Tongue (tissue), 1 donor: ENCODE measurements at regions not wholly inside any gene's neighbourhood (a gene's known extent, or its start where the extent isn't known, plus 50 kb on each side); places are given as distances from the start of the nearest gene placed in this dataset.
A peak's percentile ranks its signal among the peaks of the same experiment; 100 is the strongest.
"Not testable (repeated sequence)": the region's sequence is repeated elsewhere in the genome, so short reads cannot be mapped to it uniquely, and the experiment has no call there.

Experiments
- DNase-seq: peaks from one replicate; pipeline ENCODE4 v3.0.0-alpha.2; 2015

DNA sequence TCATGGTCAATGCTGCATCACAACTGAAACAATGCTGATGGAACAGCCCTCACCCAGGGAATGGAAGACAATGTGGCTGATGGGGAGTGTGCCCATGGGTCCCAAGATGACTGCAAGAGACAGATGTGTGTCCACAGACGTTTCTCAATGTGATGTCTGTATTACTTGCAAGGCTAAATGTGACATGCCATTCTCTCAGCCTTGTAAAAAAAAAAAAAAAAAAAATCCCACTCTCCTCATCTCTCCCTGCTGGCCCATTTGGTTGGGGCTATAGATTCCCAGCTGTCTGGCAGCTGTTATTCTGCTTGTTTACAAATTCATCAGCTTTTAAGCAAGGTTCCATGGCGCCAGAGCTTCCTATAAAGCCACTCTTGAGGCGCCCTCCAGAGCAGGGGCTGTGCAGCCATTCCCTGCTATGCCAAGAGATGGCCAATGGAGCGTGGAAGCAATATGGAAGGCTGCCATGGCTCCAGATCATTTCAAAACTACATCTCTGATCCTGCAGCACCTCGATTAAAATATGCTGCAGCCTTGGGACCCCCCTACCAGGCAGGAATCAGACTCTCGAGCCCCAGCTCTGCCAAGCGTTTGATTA, 294.8 kb downstream of the FOXO1 start:
- peak; percentile 93 for DNase-seq

DNA sequence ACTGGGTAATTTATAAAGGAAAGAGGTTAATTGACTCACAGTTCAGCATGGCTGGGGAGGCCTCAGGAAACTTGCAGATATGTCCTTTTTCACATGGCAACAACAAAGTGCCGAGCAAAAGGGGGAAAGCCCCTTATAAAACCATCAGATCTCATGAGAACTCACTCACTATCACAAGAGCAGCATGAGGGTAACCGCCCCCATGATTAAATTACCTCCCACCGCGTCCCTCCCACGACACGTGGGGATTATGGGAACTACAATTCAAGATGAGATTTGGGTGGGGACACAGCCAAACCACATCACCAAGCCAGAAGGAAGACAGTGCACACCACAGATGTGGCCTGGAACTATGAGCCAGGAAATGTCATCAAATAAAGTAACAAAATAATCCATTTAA, 292.8 kb downstream of the FOXO1 start:
- DNase-seq: not testable (repeated sequence)

DNA sequence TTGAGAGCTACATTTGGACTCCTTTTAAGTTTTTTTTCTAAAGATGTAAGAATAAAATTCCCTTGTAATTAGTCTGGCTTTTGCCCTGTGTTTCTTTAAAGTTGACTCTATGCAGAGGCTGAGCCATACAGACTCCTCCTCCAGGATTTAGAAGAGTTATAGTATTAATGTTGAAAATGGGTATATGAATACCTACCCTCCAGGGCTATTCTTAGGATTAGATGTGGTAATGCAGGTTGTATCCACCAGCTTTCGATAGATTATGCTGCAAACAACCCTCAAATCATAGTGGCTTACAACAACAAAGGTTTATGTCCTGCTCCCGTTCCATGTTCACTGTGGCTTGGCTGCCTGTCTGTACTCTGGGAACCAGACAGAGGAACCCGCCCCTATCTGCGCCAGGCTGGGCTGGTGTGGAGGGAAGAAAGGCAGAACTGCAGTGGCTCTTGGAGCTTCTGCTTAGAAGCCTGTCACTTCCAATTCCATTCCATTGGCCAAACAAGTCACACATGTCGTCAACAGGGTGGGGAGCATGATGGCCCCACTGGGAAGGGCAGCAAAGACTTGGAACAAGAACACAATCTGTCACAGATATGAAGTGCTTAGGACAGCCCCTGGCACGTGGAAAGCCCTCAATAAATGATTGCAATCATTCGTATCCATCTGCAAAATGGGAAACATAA, 290.8 kb downstream of the FOXO1 start:
- no peak for DNase-seq

DNA sequence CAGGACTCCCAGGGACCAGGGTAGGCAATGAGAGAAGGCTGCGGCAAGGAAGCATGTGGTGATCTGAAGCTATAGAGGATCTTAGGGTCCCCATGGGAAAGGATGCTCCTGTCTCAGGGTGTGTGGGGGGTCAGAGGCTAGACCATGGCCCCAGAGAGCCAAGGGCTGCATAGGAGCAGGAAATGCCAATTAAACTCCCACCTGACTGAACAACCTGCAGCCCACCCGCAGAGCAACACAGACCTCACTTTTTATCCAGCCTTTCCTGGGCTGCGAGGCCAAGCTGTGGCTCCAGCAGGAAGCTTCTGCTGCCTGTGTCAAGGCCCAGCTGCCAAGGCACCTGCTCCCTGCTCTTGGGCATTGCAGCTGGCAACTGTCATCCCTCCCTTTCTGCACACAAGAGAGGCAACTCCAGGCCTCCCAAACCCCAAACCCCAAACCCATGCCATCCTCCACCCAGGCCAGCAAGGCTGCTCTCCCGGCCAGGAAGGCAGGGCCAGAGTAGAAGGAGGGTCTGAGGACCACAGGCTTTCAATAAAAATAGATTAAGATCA, 290.1 kb downstream of the FOXO1 start:
- peak; percentile 85 for DNase-seq

DNA sequence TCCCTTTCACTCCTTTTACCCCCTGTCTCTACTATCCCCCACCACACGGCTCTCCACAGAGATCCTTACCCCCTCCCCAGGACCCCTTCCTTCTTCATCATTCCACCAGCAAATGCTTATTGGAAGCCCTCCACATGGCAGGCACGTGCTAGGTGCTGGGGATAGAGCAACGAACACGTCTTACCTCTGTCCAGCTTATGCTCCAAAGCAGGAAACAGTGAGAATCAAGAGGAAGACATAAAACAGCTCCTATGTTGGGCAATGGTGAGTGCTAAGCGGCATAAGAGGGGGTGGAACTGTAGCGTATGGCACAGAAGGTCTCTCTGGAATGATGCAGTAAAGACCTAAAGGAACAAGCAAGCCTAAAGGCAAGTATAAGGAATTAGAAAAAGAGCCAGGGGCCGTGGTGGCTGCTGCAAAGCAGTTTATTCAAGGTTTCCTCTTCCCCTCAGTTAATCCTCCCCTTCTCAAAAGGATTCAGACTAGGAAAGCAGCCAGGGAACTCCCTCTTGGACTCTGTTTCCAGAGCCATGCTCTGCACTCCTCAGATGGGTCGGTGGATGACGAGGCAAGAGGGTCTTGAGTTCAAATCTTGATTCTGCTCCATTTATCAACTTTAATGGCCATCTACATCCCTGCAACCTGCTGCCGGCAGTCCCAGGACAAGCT, 289.4 kb downstream of the FOXO1 start:
- no peak for DNase-seq

DNA sequence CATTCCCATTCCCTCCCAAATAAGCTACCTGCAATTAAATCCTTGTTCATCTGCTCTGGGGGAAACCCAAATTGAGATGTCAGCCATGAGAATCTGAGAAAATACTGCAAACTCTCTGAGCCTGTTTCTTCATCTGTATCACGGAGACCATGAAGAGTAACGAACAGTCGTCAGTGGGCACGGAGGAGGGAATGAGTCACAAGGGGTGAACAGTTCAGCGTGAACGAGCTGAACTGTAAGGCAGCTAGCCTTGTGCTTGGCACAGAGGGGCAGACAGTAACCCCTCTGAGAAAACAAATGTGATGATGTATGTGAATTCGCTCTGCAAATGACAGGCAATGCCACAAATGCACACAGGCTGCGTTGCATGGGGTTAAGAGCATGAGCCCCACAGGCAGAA, 288.7 kb downstream of the FOXO1 start:
- no peak for DNase-seq

DNA sequence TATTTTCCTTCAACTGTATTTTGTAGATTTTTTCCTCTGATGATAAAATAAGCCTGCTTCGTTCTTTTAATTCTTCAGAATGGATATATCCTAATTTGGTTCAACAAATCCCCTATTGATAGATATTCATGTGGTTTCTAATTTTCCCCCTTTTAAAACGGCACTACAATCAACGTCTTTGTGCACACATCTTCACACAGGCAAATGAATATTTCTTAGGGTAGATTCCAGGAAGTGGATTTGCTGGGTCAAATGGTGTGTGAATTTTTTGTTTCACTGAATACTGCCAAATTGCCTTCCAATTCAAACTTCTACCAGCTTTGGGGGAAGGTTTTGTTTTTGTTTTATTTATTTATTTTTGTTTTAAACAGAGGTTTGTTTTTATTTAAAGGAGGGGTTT, 287.2 kb downstream of the FOXO1 start:
- no peak for DNase-seq

DNA sequence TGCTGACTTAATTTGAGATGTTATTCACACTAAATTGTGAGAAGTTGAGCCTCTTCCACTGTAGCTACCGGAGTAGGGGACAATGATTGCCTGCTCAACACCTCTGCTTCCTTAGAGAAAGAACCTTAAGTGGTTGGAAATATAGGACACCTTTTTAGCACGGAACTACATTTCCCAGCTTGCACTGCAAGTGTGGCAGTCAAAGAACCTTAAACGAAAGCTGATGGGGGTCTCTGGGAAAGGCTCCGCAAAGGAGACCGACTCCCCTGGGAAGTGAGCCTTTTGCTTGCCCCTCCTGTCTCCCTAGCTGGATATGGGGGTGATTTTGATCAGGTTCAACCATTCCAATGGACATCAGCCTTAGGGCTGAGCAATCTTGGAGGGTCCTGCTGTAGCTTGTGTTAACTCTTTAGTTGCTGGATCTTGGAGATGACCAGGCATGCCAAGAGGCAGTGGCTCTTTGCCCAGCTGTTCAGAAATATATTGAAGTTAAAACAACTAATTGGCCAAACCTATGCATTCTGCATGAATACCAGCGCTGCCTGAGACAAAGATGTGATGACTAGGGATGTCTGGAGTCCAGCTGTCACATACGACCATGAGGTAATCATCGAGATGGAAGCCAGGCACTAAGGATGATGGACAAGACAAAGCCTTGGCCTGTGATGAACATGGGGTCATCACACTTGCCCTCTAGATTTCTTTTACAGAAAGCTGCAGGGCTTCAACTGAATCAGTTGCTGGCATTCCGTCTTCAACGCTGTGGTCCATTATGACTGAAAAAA, 286.5 kb downstream of the FOXO1 start:
- DNase-seq: no peak

DNA sequence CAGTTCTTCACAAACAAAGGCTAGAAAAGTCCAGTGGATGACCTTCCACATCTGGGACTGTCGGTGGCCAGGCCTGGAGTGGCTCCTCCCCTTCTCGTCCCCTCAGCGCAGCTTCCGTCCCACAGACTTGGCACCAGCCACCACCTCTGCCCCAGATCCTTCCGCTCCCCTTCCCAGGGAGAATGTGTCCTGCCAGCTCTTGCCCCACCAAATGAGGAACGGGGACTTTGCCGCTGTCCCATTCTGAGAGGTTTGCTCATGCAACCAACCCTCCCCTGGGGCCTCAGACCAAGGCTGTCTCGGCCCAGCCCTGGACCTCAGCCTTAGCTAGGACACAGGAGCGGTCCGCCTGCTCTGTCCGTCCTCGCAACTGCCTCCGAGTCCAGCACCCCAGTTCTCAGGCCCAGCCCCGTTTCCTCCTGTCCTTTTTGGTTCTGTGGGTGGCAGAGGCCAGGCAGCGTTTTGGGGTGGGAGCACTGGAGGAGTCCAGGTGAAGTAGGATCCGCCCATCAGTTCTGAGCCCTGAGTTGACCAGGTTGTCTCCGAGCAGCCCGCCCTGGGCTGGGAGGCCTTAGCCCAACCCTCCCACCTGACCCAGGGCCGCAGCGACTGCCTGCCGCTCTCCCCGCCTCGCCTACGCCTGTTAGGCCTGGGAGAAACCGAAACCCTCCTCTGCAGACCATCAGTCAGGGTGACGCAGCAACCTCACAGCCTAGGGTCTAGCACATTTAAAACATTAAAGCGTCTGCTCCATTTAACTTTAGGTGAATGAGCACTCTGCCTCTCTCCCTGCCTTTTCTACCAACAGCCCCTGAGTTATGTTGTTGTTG, 284.3 kb downstream of the FOXO1 start:
- no peak for DNase-seq

DNA sequence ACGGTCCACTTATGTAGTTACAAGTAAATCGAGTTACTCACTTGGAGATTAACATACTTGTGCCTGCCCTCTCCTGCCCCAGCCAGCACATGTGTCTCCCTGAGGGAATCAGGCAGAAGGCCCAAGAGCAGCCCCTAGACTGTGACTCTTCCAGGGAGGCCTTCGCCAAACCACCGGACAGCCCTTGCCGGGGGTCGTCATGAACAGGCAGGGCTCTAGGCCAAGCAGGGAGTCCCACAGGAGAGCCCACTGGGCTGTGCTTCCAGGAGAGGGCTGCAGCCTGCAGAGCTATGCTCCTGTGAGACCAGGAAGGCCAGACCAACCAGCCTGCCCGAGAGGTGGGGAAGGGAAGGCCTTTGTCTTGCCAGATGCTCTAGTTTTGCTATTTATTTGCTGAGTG, 283.3 kb downstream of the FOXO1 start:
- DNase-seq: no peak

DNA sequence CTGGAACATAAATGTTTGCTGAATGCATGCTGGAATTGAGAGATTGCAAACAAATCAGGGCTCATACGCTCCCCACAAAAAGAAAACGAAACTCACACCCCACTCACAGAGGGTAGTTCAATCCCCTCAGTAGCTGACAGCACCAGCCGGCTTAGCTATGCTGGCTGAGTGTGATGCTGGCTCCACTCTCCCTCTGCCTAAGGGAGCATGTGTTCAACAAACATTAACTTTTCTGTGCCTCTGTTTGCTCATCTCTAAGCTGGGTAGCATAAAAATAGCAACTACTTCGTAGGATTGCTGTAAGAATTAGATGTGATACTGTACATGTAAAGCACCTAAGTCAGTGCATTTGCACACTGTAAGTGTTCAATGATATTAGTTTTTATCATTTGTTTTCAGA, 282.6 kb downstream of the FOXO1 start:
- no peak for DNase-seq

DNA sequence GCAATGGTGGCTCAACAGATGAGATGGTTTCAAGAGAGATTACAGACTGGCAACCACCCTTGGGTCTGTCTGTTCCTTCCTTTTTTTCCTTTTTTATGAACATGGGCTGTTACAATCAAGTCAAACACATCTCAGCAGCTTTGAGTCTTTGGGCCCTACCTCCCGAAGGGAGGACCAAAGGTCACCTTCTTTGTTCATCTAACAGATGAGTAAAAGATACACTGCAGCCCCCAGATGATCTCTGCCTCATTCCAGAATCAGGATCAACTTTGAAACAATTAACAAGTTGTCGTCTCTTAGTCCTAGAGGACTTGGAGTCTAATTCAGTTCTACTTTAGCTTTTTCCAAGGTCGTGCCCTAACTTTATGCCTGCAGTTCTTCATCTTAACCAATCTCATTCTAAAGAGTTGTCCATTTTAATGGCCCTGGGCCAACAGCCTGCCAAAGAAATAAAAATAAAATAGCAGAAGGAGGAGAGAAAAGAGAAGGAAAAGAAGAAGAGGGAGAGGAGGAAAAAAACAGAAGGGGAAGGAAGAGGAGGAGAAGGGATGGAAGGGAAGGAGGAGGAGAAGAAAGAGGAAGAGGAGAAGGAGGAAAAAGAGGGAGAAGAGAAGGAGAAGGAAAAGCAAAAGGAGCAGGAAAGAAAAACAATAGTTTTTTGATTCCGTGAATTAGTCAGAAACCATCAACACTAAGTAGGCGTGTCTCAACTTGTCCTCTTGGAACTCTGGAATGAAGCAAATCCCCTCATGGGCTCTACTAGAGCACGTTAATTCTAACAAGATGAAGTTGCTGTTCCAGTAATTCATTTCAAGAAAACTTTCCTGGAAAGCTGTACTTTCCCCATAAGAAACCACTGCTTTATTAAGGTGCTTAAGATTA, 281.2 kb downstream of the FOXO1 start:
- DNase-seq: peak; percentile 51

DNA sequence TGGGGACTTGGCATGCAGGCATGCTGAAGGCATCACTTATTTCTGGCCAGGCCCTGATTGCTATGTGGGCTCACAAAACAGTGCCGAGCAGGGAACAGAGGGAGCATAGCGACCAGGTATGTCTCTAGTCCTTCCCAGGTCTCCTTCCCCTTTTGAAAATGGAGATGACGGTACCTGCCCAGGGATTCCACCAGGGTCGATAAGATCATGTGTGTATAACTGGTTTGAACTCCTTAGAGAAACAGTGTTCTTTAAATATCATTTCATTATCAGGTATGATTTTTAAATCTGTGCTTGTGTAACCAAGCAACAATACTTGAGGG, 280.6 kb downstream of the FOXO1 start:
- no peak for DNase-seq

DNA sequence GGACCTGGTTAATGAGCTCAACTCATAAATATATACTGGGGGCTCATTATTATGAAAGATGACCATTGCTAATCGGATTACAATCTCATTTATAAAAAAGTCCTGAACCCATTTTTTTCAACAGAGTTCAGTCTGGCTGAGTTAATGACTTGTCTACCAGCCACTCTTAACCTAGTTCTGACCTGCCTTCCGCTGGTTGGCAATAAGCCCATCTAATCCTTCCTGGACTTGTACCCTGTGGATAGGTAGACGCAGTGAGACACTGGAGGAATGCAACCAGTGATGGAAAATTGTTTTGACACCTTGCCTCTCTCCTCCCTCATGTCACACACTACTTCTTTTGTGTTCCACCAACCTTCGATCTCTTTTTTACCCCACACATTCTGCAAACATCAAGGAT, 279.9 kb downstream of the FOXO1 start:
- DNase-seq: no peak

DNA sequence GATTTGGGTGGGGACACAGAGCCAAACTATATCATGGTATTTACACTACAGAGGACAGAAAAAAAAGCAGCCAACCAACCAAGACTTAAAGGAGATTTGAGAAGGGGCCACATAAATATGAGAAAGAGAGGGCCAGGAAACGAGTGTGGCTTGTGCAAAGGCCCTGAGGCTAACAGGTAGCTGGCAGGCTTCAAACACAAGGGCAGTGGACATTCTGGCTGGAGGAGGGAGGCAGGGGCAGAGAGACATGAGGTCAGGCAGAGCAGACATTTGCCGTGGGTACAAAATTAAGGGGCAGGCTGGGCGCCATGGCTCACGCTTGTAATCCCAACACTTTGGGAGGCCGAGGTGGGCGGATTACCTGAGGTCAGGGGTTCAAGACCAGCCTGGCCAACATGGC, 278.7 kb downstream of the FOXO1 start:
- no peak for DNase-seq

DNA sequence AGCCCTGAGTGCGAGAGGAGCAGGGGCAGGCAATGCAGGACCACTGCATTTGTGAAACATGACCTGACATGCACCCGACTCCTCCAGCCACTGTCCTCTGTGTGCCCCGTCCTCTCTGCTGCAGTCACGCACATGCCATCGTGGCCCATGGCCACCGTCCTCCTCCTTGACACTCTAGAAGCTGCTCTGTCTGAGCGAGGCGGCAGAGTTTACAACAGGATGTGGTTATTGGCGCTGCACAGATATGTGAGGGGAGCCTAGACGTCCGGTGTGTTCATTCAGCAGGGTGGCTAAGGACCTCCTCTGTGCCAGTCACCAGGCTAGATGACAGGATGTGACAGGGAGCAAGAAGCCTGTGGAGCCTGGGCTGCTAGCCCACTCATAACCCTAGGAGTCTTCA, 277.8 kb downstream of the FOXO1 start:
- DNase-seq: no peak

DNA sequence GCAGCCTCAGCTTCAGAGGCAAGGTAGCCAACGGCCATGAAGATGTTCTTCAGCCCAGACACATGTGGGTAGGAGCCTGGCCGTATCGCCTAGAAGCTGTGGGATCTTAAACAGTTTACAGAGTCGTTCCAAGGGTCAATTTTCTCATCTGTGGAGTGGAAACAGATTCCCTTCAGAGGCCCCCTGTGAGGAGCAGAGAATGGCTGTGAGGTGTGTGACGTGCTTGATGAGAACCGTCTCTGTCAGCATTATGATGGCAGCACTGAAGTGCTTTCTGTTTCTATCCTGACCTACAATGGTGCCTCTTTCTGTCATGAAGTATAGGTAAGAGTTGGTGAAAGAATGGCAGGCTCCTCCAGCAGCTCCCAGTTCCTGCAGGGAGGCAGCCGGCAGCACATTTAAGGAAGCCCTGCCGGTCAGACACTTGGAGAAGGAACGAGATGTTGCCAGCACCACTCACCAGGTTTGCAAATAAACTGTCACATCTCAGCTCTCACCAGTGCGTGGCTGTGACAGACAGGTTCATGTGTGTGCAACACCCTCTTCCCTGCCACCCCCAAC, 277.3 kb downstream of the FOXO1 start:
- no peak for DNase-seq

DNA sequence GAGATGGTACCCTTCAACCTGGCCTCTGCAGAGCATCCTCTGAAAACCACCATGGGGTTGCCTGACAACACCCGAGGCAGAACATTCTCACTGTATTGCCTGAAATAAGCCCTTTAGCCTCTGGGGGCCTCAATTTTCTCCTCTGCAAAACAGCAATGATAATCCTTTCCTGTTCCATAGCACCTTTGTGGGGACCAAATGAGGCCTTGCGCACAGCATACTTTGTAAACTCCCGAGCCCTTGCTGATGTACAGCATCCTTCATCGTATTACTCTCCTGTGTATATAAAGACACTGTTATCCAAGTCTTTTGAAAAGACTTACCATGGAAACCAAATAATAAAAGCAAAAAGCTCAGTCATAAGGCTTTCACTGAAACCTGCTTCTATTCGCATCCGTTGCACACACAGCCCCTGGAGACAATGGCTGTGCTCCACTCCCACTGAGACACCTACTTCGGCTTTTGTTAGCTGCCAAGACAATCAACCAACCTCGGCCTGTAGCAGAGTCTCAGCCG, 276.0 kb downstream of the FOXO1 start:
- no peak for DNase-seq

DNA sequence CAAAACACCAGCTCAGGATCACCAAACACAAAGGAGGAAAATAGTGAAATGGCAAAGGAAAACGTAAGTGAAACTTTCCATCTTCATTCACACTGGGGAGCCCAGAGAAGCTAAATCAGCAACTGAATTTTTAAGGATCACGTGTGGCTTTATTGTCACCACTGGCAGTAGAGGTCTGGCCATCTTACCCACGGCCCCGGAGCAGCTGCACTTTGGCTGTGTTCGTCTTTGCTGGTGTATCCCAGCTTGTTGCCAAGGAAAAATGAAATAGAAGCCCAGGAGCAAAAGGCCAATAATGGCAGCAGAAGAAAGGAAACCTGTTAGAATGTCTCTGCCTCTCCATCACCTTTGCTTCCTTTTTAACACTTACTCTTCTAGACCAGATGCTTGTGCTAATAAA, 274.7 kb downstream of the FOXO1 start:
- peak; percentile 55 for DNase-seq

DNA sequence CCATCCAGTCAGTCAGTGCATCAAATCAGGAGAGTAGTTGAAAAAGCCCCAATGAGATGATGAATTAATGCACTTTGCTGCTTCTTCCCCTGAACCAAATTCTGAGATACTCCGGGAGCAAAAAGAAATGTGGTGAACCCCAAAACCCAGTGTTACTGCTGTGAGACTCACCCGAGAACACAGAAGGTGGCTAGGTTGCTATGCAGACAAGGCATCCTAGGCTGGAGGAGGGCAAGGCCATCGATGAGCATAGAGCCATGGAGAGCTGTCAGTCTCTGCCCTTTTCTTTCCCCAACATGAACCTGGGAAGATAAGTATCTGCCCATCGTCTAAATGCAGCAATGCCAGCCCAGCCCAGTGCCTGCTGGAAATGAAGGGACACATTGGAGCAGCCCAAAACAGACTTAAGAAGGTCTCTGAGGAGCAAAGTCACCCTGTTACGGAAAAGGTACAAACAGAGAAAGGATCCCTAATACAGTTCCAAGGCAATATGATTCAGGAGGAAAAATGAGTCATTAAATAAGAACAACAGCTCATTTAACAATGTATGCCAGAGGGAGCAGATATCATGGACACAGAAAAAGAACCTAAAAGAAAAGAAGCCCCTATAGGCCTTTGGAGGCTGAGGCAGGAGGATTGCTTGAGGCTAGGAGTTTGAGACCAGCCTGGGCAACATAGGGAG, 272.0 kb downstream of the FOXO1 start:
- DNase-seq: no peak
